CD14-positive monocyte (primary cell): ENCODE measurements at regions not wholly inside any gene's neighbourhood (a gene's known extent, or its start where the extent isn't known, plus 50 kb on each side); places are given as distances from the start of the nearest gene placed in this dataset.

Source experiments
- DNase-seq, 3 donors: peaks; one replicate each; pipeline ENCODE4 v3.0.0-alpha.2; 2011 to 2022
- H2AFZ ChIP-seq: 2 replicates; pipeline ENCODE4 v1.6.0; 2012; ENCODE audit warnings: mild to moderate bottlenecking, low read depth, low read length, inconsistent platforms; ENCODE audit not compliant: insufficient read depth, poor library complexity, severe bottlenecking
- H3K27ac ChIP-seq, 2 donors: 1 replicate in 1 of 2; 2 replicates in 1 of 2; pipeline ENCODE4 v1.5.1; 2012 to 2013; ENCODE audit warnings: low read length in 2 of 2, control low read depth in 1 of 2, inconsistent platforms in 1 of 2, low read depth in 1 of 2, mild to moderate bottlenecking in 1 of 2
- H3K27me3 ChIP-seq, 2 donors: one replicate each; pipeline versions ENCODE4 v1.6.0 to v1.6.1; 2011 to 2013; ENCODE audit warnings: low read length in 2 of 2; ENCODE audit not compliant: control insufficient read depth in 2 of 2, insufficient read depth in 2 of 2
- H3K36me3 ChIP-seq, 2 donors: replicated peaks in 1 of 2; 1 replicate in 1 of 2; 2 replicates in 1 of 2; pipeline versions ENCODE4 v1.5.1 to v1.6.1; 2012 to 2013; ENCODE audit warnings: low read length in 2 of 2, control low read depth in 1 of 2, inconsistent platforms in 1 of 2, mild to moderate bottlenecking in 1 of 2; ENCODE audit not compliant: insufficient read depth in 2 of 2, control insufficient read depth in 1 of 2
- H3K4me1 ChIP-seq, 2 donors: 1 replicate in 1 of 2; 2 replicates in 1 of 2; pipeline versions ENCODE4 v1.5.1 to v1.6.1; 2012 to 2013; ENCODE audit warnings: low read length in 2 of 2, control low read depth in 1 of 2, inconsistent platforms in 1 of 2, mild to moderate bottlenecking in 1 of 2, moderate library complexity in 1 of 2; ENCODE audit not compliant: insufficient read depth in 2 of 2, control insufficient read depth in 1 of 2
- H3K4me2 ChIP-seq: replicated peaks from 2 replicates; pipeline ENCODE3; 2012; ENCODE audit warnings: low read length, moderate library complexity, mild to moderate bottlenecking; ENCODE audit not compliant: poor library complexity, severe bottlenecking; ENCODE audit errors: extremely low read depth
- H3K4me3 ChIP-seq, 3 experiments: fragments of 200-600 bp in 1 of 3; sonication (generic) in 1 of 3; replicated peaks in 1 of 3; 1 replicate in 2 of 3; 2 replicates in 1 of 3; pipeline ENCODE4 v1.5.1; 2011 to 2013; ENCODE audit warnings: low read length in 3 of 3, mild to moderate bottlenecking in 3 of 3, control low read depth in 2 of 3, low read depth in 2 of 3, inconsistent platforms in 1 of 3, moderate library complexity in 1 of 3
- H3K79me2 ChIP-seq: 2 replicates; pipeline ENCODE4 v1.6.0; 2012; ENCODE audit warnings: mild to moderate bottlenecking, control low read depth, inconsistent platforms, low read length, moderate library complexity; ENCODE audit not compliant: insufficient read depth
- H3K9ac ChIP-seq: 2 replicates; pipeline ENCODE4 v1.6.0; 2017; ENCODE audit warnings: low read length, mild to moderate bottlenecking; ENCODE audit not compliant: insufficient read depth, poor library complexity, severe bottlenecking
- H3K9me3 ChIP-seq, 2 donors: replicated peaks in 1 of 2; 1 replicate in 1 of 2; 2 replicates in 1 of 2; pipeline versions ENCODE4 v1.5.1 to v1.6.1; 2012 to 2013; ENCODE audit warnings: low read length in 2 of 2, control low read depth in 1 of 2; ENCODE audit not compliant: control insufficient read depth in 1 of 2, insufficient read depth in 1 of 2
- H4K20me1 ChIP-seq: 2 replicates; pipeline ENCODE4 v1.6.0; 2012; ENCODE audit warnings: mild to moderate bottlenecking, low read length, control low read depth, moderate library complexity; ENCODE audit not compliant: insufficient read depth
- H3K27ac Mint-ChIP-seq, 7 donors: one replicate each; pipeline ENCODE4 v1.8.0; 2020; ENCODE audit warnings: mild to moderate bottlenecking in 7 of 7, mixed read lengths in 7 of 7, moderate library complexity in 6 of 7, inconsistent platforms in 2 of 7
- H3K27me3 Mint-ChIP-seq, 3 donors: one replicate each; pipeline ENCODE4 v1.8.0; 2021 to 2022; ENCODE audit warnings: low read depth in 3 of 3, mild to moderate bottlenecking in 3 of 3, mixed read lengths in 3 of 3, moderate library complexity in 3 of 3, inconsistent platforms in 1 of 3
- H3K36me3 Mint-ChIP-seq, 2 donors: one replicate each; pipeline ENCODE4 v1.8.0; 2020; ENCODE audit warnings: mixed read lengths in 2 of 2, inconsistent platforms in 1 of 2, mild to moderate bottlenecking in 1 of 2
- H3K4me1 Mint-ChIP-seq: one replicate; pipeline ENCODE4 v1.8.0; 2020; ENCODE audit warnings: mild to moderate bottlenecking, mixed read lengths
- H3K4me3 Mint-ChIP-seq, 2 donors: one replicate each; pipeline ENCODE4 v1.8.0; 2020; ENCODE audit warnings: mild to moderate bottlenecking in 2 of 2, mixed read lengths in 2 of 2, moderate library complexity in 1 of 2
- H3K9me3 Mint-ChIP-seq, 7 donors: one replicate each; pipeline ENCODE4 v1.8.0; 2020 to 2022; ENCODE audit warnings: mixed read lengths in 7 of 7, mild to moderate bottlenecking in 6 of 7, moderate library complexity in 6 of 7, inconsistent platforms in 2 of 7
- CTCF ChIP-seq: fragments of 200-600 bp; IDR thresholded peaks from one replicate; pipeline ENCODE4 v1.8.0; 2022; ENCODE audit warnings: antibody characterized with exemption, mild to moderate bottlenecking
- WGBS: methylation state at CpG from one replicate; pipeline ENCODE4 v1.1.5; 2013; ENCODE audit warnings: missing lambda C conversion rate; ENCODE audit not compliant: insufficient coverage; 5-methylcytosine and 5-hydroxymethylcytosine counted together
- intact Hi-C, 2 donors: fragments of 100-400 bp; cut with micrococcal nuclease; formaldehyde crosslinking; loops; one replicate each; pipeline versions ENCODE4 v1.15.0 to v1.15.1; 2023

DNA sequence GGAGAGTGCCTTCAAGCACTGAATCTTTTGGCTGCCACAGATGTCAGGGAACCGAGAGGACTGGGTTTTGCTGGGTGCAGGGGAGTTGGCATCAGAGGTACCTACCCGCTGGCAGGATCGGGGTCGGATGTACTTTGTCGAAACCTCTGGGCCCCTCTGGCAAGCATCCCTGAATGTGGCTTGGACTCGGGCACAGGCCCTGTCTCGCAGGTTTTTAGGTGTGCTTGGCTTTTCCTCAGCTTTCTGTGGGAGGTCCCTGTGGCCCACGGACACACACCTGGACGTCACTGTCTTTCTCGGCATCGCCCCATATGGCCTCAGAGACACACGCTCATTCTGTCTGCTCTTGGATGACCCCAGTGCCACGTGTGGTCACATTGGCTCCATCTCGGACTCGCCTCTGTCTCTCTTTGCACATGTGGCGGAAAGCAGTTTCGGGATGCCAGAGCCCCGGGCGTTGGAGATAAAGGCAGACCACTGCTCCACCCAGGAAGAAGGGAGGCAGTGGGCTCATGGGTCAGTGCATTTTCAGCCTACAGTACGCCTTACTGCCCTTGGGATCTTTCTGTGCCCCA, 769.6 kb upstream of the ALG10B start:
- Histone ChIP-seq H3K4me2 (no peak overlapping the region), H3K36me3 (no peaks in the 10 kb centered on the region), H2AFZ (no peak overlapping the region), H3K4me1 (no peaks in the 10 kb centered on the region), H3K79me2 (no peaks in the 10 kb centered on the region), H3K27me3 (no peaks in the 10 kb centered on the region), H3K4me3 (no peak overlapping the region), H3K27ac (no peak overlapping the region), H3K9ac (no peak overlapping the region), H3K9me3 (peaks cover 80 to 89% of the 10 kb centered on the region in 2 donors), H4K20me1 (no peaks in the 10 kb centered on the region)
- H3K9me3 Mint-ChIP-seq: peaks cover 31 to 85% (median 75%) of the 10 kb centered on the region in 7 donors
- H3K36me3 Mint-ChIP-seq: no peaks in the 10 kb centered on the region
- WGBS: 91% methylated on average over 20 of the region's 20 CpGs
- H3K4me1 Mint-ChIP-seq: no peaks in the 10 kb centered on the region
- intact Hi-C loops: no loop called here
- peak overlapping the region in 1 of 7 donors; percentile 46 for H3K27ac Mint-ChIP-seq
- no peak for TF ChIP-seq CTCF
- no peak overlapping the region for H3K4me3 Mint-ChIP-seq
- H3K27me3 Mint-ChIP-seq: no peaks in the 10 kb centered on the region
- no peak for DNase-seq

GRCh38 chr12:37547611-37548010, 769.0 kb upstream of the ALG10B start:
- WGBS: 83% methylated on average over 24 of the region's 25 CpGs
- Histone ChIP-seq H2AFZ (no peak overlapping the region), H3K4me2 (no peak overlapping the region), H3K27ac (no peak overlapping the region), H3K9me3 (peaks cover 74 to 89% of the 10 kb centered on the region in 2 donors), H3K79me2 (no peaks in the 10 kb centered on the region), H3K9ac (no peak overlapping the region), H3K4me1 (no peaks in the 10 kb centered on the region), H4K20me1 (no peaks in the 10 kb centered on the region), H3K4me3 (no peak overlapping the region), H3K36me3 (no peaks in the 10 kb centered on the region), H3K27me3 (no peaks in the 10 kb centered on the region)
- no peaks in the 10 kb centered on the region for H3K36me3 Mint-ChIP-seq
- no peaks in the 10 kb centered on the region for H3K4me1 Mint-ChIP-seq
- TF ChIP-seq CTCF: no peak
- no peak overlapping the region for H3K27ac Mint-ChIP-seq
- no peak overlapping the region for H3K4me3 Mint-ChIP-seq
- H3K27me3 Mint-ChIP-seq: no peaks in the 10 kb centered on the region
- intact Hi-C loops: no loop called here
- H3K9me3 Mint-ChIP-seq: peaks cover 28 to 85% (median 75%) of the 10 kb centered on the region in 7 donors
- DNase-seq: no peak
